ENCODE measurements at regions not wholly inside any gene's neighbourhood (a gene's known extent, or its start where the extent isn't known, plus 50 kb on each side); places are given as distances from the start of the nearest gene placed in this dataset.

- ChIA-PET CTCF (no interaction called here), POLR2A (no interaction called here)
- Histone ChIP-seq H3K9me3 (ENCODE audit: control insufficient read depth, insufficient read depth, low read length) (no peaks in the 10 kb centered on the region), H3K27me3 (ENCODE audit: control insufficient read depth, insufficient read depth, low read length) (no peaks in the 10 kb centered on the region), H3K4me3 (ENCODE audit: low read depth, low read length) (no peak overlapping the region), H3K27ac (ENCODE audit: low read depth, low read length) (no peak overlapping the region)
- no peak for TF ChIP-seq CTCF (IDR thresholded peaks at IDR 0.05; ENCODE audit: low read depth, low read length)
- no peak for DNase-seq (ENCODE audit: low read depth, low spot score)
Observed at GRCh38 chr13:90187478-90188350, 1159.8 kb upstream of the MIR17HG start.

GRCh38 chr13:90188351-90188636 is 1159.2 kb upstream of the MIR17HG start:
- no peaks in the 10 kb centered on the region for H3K27me3 ChIP-seq (ENCODE audit: control insufficient read depth, insufficient read depth, low read length)
- DNase-seq (ENCODE audit: low read depth, low spot score): no peak
- H3K27ac ChIP-seq (ENCODE audit: low read depth, low read length): no peak overlapping the region
- no peak for TF ChIP-seq CTCF (IDR thresholded peaks at IDR 0.05; ENCODE audit: low read depth, low read length)
- CTCF ChIA-PET: no interaction called here
- no peak overlapping the region for H3K4me3 ChIP-seq (ENCODE audit: low read depth, low read length)
- POLR2A ChIA-PET: no interaction called here
- H3K9me3 ChIP-seq (ENCODE audit: control insufficient read depth, insufficient read depth, low read length): no peaks in the 10 kb centered on the region

GRCh38 chr13:90197722-90198121 is 1149.8 kb upstream of the MIR17HG start:
- Histone ChIP-seq H3K4me3 (ENCODE audit: low read depth, low read length) (no peak overlapping the region), H3K27ac (ENCODE audit: low read depth, low read length) (no peak overlapping the region), H3K27me3 (ENCODE audit: control insufficient read depth, insufficient read depth, low read length) (no peaks in the 10 kb centered on the region), H3K9me3 (ENCODE audit: control insufficient read depth, insufficient read depth, low read length) (no peaks in the 10 kb centered on the region)
- no peak for DNase-seq (ENCODE audit: low read depth, low spot score)
- ChIA-PET POLR2A (no interaction called here), CTCF (no interaction called here)
- no peak for TF ChIP-seq CTCF (IDR thresholded peaks at IDR 0.05; ENCODE audit: low read depth, low read length)

DNA sequence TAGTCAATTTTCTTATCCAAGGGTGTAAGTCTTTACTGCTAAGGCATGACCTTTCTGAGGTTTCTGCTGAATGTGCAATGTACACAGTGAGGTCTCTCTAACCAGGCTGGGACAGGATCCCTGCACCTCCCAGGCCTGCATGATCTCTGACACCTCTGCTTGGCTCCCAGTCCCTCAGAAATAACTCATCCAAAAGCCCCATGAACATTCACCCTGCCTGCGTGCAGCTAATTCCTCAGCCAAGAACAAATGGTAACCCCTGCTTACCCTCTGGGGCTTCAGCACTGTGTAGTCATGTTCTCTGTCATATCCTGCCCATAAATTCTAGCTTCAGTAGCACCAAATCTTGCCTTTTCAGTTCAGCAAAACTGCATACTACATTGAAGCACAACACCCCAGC is 1146.3 kb upstream of the MIR17HG start:
- H3K9me3 ChIP-seq (ENCODE audit: control insufficient read depth, insufficient read depth, low read length): no peaks in the 10 kb centered on the region
- no peak for TF ChIP-seq CTCF (IDR thresholded peaks at IDR 0.05; ENCODE audit: low read depth, low read length)
- no peak for DNase-seq (ENCODE audit: low read depth, low spot score)
- POLR2A ChIA-PET: no interaction called here
- no peak overlapping the region for H3K4me3 ChIP-seq (ENCODE audit: low read depth, low read length)
- CTCF ChIA-PET: no interaction called here
- H3K27me3 ChIP-seq (ENCODE audit: control insufficient read depth, insufficient read depth, low read length): no peaks in the 10 kb centered on the region
- no peak overlapping the region for H3K27ac ChIP-seq (ENCODE audit: low read depth, low read length)

GRCh38 chr13:90201676-90202460 is 1145.6 kb upstream of the MIR17HG start:
- Histone ChIP-seq H3K27me3 (ENCODE audit: control insufficient read depth, insufficient read depth, low read length) (no peaks in the 10 kb centered on the region), H3K4me3 (ENCODE audit: low read depth, low read length) (no peak overlapping the region), H3K27ac (ENCODE audit: low read depth, low read length) (no peak overlapping the region), H3K9me3 (ENCODE audit: control insufficient read depth, insufficient read depth, low read length) (no peaks in the 10 kb centered on the region)
- CTCF ChIA-PET: no interaction called here
- POLR2A ChIA-PET: no interaction called here
- DNase-seq (ENCODE audit: low read depth, low spot score): no peak
- TF ChIP-seq CTCF (IDR thresholded peaks at IDR 0.05; ENCODE audit: low read depth, low read length): no peak

Measured in AG04450 (cell line).